ENCODE measurements at regions not wholly inside any gene's neighbourhood (a gene's known extent, or its start where the extent isn't known, plus 50 kb on each side); places are given as distances from the start of the nearest gene placed in this dataset.

- no peak for TF ChIP-seq CTCF (IDR thresholded peaks at IDR 0.05)
- TF ChIP-seq EP300 (IDR thresholded peaks at IDR 0.05) = no peak
- TF ChIP-seq POLR2A (IDR thresholded peaks at IDR 0.05) = no peak
Measured at GRCh38 chr2:120531365-120531764, 185.4 kb downstream of the INHBB start.
